Activated T-helper 17 cell treated with anti-CD3 and anti-CD28 coated beads, Interleukin-2, amount 50 U/mL, for 72 hours (primary cell): ENCODE measurements at regions not wholly inside any gene's neighbourhood (a gene's known extent, or its start where the extent isn't known, plus 50 kb on each side); places are given as distances from the start of the nearest gene placed in this dataset.
"Not testable (repeated sequence)": the region's sequence is repeated elsewhere in the genome, so short reads cannot be mapped to it uniquely, and the experiment has no call there.

ENCODE experiments used
- ATAC-seq: fragments of 150-1000 bp; cut with Tn5 transposase; replicated peaks from 2 replicates; pipeline ENCODE4 v1.10.0; 2021; ENCODE audit warnings: mild to moderate bottlenecking, moderate library complexity
- H3K27ac Mint-ChIP-seq: one replicate; pipeline ENCODE4 v1.8.0; 2022; ENCODE audit warnings: mixed read lengths
- H3K27me3 Mint-ChIP-seq: one replicate; pipeline ENCODE4 v1.8.0; 2022; ENCODE audit warnings: mixed read lengths
- H3K36me3 Mint-ChIP-seq: one replicate; pipeline ENCODE4 v1.8.0; 2022; ENCODE audit warnings: low read depth, mild to moderate bottlenecking, mixed read lengths
- H3K4me1 Mint-ChIP-seq: one replicate; pipeline ENCODE4 v1.8.0; 2022; ENCODE audit warnings: mixed read lengths
- H3K4me3 Mint-ChIP-seq: one replicate; pipeline ENCODE4 v1.8.0; 2022; ENCODE audit warnings: mild to moderate bottlenecking, mixed read lengths
- H3K9me3 Mint-ChIP-seq: one replicate; pipeline ENCODE4 v1.8.0; 2022; ENCODE audit warnings: mixed read lengths

DNA sequence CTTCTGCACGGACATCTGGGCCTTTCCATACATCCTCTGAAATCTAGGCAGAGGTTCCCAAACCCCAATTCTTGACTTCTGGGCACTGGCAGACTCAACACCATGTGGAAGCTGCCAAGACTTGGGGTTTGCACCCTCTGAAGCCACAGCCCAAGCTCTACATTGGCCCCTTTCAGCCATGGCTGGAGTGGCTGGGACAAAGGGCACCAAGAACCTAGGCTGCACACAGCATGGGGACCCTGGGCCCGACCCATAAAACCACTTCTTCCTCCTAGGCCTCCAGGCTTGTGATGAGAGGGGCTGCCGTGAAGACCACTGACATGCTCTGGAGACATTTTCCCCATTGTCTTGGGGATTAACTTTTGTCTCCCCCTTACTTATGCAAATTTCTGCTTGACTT lies 158.0 kb downstream of the GNAI1 start:
- H3K27me3 Mint-ChIP-seq, H3K4me1 Mint-ChIP-seq, H3K4me3 Mint-ChIP-seq, H3K27ac Mint-ChIP-seq, ATAC-seq, H3K36me3 Mint-ChIP-seq: not testable (repeated sequence)
- peaks cover 31% of the 10 kb centered on the region for H3K9me3 Mint-ChIP-seq

DNA sequence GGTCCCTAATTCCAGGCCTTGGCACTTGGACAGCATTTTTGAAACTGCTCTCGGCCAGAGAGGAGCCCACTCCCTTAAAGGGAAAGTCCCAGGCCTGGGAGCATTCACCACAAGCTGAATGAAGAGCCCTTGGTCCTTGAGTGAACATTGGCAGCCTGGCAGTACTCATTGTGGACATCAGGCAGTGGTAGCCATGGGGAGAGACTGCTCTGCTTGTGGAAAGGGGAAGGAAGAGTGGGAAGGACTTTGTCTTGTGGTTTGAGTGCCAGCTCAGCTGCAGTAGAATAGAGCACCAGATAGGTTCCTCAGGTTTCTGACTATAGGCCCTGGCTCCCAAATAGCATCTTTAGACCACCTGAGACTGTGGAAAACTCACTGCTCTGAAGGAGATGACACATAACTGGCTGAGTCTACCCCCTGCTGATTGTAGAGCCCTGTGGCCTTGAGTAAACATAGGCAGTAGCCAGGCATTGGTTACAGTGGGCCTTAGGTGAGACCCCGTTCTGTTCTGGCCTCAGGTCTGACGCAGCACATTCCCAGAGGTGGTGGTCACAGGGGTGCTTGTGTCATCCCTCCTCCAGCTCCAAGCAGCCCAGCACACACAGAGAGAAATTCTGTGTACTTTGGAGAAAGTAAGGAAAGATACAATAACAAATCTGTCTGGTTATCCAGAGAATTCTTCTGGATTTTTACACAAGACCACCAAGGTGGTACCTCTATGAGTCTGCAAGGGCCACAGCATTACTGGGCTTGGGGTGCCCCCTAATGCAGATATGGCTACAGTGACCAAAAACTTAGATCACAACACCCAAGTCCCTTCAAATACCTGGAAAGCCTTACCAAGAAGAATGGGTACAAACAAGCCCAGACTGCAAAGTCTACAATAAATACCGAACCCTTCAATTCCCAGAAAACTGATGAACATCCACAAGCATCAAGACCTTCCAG lies 153.8 kb downstream of the GNAI1 start:
- Mint-ChIP-seq H3K27ac (no peak overlapping the region), H3K4me3 (no peak overlapping the region), H3K4me1 (no peaks in the 10 kb centered on the region), H3K27me3 (no peaks in the 10 kb centered on the region), H3K9me3 (peaks cover 16% of the 10 kb centered on the region), H3K36me3 (no peaks in the 10 kb centered on the region)
- no peak for ATAC-seq

DNA sequence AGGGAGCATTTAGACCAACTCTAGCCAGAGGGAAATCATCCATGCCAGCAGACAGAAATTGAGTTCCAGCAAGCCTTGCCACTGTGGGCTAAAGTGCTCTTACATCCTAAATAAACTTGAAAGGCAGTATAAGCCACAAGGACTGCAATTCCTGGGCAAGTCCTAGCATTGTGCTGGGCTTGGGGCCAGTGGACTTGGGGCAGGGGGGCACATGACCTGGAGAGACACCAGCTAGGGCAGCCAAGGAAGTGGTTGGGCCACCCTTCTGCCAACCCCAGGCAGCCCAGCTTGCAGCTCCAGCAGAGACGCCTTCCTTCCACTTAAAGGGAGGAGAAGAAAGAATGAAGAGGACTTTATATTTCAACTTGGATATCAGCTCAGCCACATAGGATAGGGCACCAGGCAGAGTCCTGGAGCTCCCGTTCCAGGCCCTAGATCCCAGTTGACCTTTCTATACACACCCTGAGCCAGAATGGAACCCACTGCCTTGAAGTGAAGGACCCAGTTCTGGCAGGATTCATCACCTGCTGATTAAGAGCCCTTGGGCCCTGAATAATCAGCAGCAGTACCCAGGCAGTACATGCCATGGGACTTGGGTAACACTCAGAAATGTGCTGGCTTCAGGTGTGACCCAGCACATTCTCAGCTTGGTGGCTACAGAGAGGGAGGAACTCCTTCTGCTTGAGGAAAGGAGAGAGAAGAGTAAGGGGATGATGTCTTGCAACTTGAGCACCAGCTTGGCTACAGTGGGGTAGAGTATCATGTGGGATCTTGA lies 153.0 kb downstream of the GNAI1 start:
- peaks cover 17% of the 10 kb centered on the region for H3K9me3 Mint-ChIP-seq
- H3K36me3 Mint-ChIP-seq, result no peaks in the 10 kb centered on the region
- H3K4me3 Mint-ChIP-seq, result no peak overlapping the region
- H3K27me3 Mint-ChIP-seq, result no peaks in the 10 kb centered on the region
- no peak overlapping the region for H3K27ac Mint-ChIP-seq
- no peaks in the 10 kb centered on the region for H3K4me1 Mint-ChIP-seq
- ATAC-seq, result no peak

DNA sequence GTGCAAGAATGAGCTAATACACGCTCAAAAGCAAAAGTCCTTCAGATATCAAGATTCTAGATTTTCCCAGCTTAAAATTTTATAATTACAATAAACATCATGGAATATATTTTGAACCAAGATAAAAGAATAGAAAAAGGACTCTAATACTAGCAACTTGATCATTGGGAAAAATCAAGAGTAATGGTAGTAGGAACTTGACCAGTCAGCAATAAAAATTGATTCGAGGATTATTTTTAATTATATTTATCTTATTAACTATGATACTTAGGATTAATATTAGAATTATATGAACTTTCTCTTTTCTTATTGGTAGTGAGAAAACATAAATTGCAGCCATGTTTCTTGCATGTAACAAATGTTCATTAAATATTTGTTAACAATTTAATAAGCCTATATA lies 152.0 kb downstream of the GNAI1 start:
- no peak for ATAC-seq
- Mint-ChIP-seq H3K9me3 (peaks cover 18% of the 10 kb centered on the region), H3K27ac (no peak overlapping the region), H3K27me3 (no peaks in the 10 kb centered on the region), H3K4me1 (no peaks in the 10 kb centered on the region), H3K36me3 (no peaks in the 10 kb centered on the region), H3K4me3 (no peak overlapping the region)

GRCh38 chr7:80284855-80285254 lies 150.2 kb downstream of the GNAI1 start:
- Mint-ChIP-seq H3K27me3 (no peaks in the 10 kb centered on the region), H3K9me3 (peaks cover 16% of the 10 kb centered on the region), H3K36me3 (no peaks in the 10 kb centered on the region), H3K27ac (no peak overlapping the region), H3K4me1 (no peaks in the 10 kb centered on the region), H3K4me3 (no peak overlapping the region)
- ATAC-seq, result no peak

GRCh38 chr7:80279760-80280159 lies 145.1 kb downstream of the GNAI1 start:
- H3K9me3 Mint-ChIP-seq, result peaks cover 12% of the 10 kb centered on the region
- H3K27me3 Mint-ChIP-seq, result no peaks in the 10 kb centered on the region
- no peak for ATAC-seq
- H3K36me3 Mint-ChIP-seq, result no peaks in the 10 kb centered on the region
- H3K4me3 Mint-ChIP-seq, result no peak overlapping the region
- no peak overlapping the region for H3K27ac Mint-ChIP-seq
- no peaks in the 10 kb centered on the region for H3K4me1 Mint-ChIP-seq

- Mint-ChIP-seq H3K27ac (no peak overlapping the region), H3K9me3 (peaks cover 12% of the 10 kb centered on the region), H3K27me3 (no peaks in the 10 kb centered on the region), H3K4me3 (no peak overlapping the region), H3K4me1 (no peaks in the 10 kb centered on the region), H3K36me3 (no peaks in the 10 kb centered on the region)
- no peak for ATAC-seq
Measured at GRCh38 chr7:80278737-80279136, 144.1 kb downstream of the GNAI1 start.

- H3K4me1 Mint-ChIP-seq, result no peaks in the 10 kb centered on the region
Measured at GRCh38 chr7:80277434-80278427, 143.1 kb downstream of the GNAI1 start.

More at GRCh38 chr7:80277434-80278427, 143.1 kb downstream of the GNAI1 start:
- no peak for ATAC-seq
- Mint-ChIP-seq H3K27me3 (no peaks in the 10 kb centered on the region), H3K9me3 (peaks cover 4% of the 10 kb centered on the region), H3K36me3 (no peaks in the 10 kb centered on the region), H3K4me3 (no peak overlapping the region), H3K27ac (no peak overlapping the region)
